ENCODE measurements at regions not wholly inside any gene's neighbourhood (a gene's known extent, or its start where the extent isn't known, plus 50 kb on each side); places are given as distances from the start of the nearest gene placed in this dataset.
"Not testable (repeated sequence)": the region's sequence is repeated elsewhere in the genome, so short reads cannot be mapped to it uniquely, and the experiment has no call there.

DNA sequence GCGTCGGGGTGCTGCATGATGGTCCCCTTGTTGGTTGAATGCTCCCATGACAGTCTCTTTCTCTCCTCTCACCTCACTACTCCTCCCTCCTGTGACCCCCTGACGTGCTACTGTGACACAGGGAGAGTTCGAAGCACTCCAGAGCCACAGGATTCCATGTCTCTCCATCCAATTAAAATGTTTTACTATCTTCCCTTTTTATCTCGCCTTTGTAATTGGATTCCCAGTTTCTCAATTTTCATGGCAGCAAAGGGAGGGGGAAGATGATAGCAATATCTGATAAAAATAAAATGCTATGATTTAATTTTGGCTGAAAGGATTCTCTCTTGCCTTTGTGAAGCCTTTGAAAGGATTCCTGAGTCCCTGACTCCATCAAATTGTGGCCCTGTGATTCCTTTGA is 271.9 kb upstream of the SLC14A2 start:
- DNase-seq (ENCODE audit: low read depth), result no peak
- TF ChIP-seq MYC (IDR thresholded peaks at IDR 0.05; ENCODE audit: low read depth, low read length), result no peak
- H3K4me3 ChIP-seq (ENCODE audit: low read depth, low read length), result no peak overlapping the region

DNA sequence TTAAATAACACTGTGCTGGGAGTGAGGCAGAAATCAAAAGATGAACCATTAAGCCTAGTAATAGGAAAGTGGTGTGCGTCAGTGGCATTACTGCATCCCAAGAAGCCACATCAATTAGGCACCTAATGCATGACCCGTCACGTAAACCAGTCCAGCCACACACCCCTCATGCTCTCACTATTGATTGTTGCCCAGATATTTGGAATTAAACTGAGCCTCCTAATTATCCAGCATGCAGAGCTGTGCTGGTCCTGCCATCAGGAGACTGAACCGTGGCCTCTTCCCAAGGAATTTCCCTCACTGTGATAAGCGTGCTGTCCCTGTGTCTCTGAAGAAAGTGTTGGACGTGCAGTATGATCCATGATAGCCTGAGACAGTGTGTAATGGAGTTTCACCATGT is 270.6 kb upstream of the SLC14A2 start:
- DNase-seq (ENCODE audit: low read depth), result not testable (repeated sequence)

DNA sequence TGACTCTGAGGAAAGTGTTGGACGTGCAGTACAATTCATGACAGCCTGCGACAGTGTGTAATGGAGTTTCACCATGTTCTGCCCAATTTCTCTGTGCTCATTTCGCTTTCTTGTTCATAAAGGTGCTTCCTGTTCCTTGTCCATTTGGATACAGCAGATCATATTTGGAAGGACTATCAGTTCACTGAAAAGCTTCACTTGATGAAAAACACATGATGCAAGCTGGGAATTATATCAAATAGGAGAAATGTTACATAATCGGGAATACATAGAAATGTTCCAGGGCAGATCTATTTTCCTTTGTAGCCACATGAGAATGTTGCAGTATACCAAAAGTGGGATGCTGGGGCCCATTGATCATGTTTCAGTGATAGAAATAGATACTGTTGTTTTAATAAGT is 266.3 kb upstream of the SLC14A2 start:
- DNase-seq (ENCODE audit: low read depth), result no peak
- no peak for TF ChIP-seq MYC (IDR thresholded peaks at IDR 0.05; ENCODE audit: low read depth, low read length)
- TF ChIP-seq, protein P1, sequence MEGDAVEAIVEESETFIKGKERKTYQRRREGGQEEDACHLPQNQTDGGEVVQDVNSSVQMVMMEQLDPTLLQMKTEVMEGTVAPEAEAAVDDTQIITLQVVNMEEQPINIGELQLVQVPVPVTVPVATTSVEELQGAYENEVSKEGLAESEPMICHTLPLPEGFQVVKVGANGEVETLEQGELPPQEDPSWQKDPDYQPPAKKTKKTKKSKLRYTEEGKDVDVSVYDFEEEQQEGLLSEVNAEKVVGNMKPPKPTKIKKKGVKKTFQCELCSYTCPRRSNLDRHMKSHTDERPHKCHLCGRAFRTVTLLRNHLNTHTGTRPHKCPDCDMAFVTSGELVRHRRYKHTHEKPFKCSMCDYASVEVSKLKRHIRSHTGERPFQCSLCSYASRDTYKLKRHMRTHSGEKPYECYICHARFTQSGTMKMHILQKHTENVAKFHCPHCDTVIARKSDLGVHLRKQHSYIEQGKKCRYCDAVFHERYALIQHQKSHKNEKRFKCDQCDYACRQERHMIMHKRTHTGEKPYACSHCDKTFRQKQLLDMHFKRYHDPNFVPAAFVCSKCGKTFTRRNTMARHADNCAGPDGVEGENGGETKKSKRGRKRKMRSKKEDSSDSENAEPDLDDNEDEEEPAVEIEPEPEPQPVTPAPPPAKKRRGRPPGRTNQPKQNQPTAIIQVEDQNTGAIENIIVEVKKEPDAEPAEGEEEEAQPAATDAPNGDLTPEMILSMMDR (IDR thresholded peaks at IDR 0.05; ENCODE audit: low read depth, low read length), result no peak
- TF ChIP-seq POLR2A (IDR thresholded peaks at IDR 0.05; ENCODE audit: extremely low read depth, insufficient read length), result no peak
- TF ChIP-seq, protein P2, sequence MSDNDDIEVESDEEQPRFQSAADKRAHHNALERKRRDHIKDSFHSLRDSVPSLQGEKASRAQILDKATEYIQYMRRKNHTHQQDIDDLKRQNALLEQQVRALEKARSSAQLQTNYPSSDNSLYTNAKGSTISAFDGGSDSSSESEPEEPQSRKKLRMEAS (IDR thresholded peaks at IDR 0.05; ENCODE audit: low read depth, low read length), result no peak
- no peak overlapping the region for H3K4me3 ChIP-seq (ENCODE audit: low read depth, low read length)

More for the DNA sequence above, 270.6 kb upstream of the SLC14A2 start:
- not testable (repeated sequence) for H3K4me3 ChIP-seq (ENCODE audit: low read depth, low read length)

DNA sequence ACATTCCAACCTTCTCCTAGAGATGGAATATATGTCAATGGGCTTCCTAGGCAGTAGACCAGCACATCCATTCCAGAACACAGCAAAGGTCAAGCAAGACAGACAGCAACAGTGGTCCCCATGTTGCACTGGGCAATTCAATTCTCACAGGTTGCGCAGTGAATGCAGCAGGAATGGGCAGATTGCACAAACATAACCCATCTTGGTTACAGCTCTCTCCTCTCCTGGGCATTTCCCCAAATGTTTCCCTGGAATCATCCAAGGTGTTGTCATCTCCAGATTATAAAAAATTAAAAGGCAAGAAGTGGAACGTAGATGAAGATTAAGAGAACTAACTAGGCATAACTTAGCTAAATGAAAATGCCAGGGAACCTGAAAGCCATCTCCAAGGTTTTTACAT is 265.8 kb upstream of the SLC14A2 start:
- no peak for DNase-seq (ENCODE audit: low read depth)
- TF ChIP-seq POLR2A (IDR thresholded peaks at IDR 0.05; ENCODE audit: extremely low read depth, insufficient read length), result no peak
- TF ChIP-seq, protein P1 (IDR thresholded peaks at IDR 0.05; ENCODE audit: low read depth, low read length), result no peak
- TF ChIP-seq, protein P2 (IDR thresholded peaks at IDR 0.05; ENCODE audit: low read depth, low read length), result no peak
- no peak for TF ChIP-seq MYC (IDR thresholded peaks at IDR 0.05; ENCODE audit: low read depth, low read length)
- no peak overlapping the region for H3K4me3 ChIP-seq (ENCODE audit: low read depth, low read length)

DNA sequence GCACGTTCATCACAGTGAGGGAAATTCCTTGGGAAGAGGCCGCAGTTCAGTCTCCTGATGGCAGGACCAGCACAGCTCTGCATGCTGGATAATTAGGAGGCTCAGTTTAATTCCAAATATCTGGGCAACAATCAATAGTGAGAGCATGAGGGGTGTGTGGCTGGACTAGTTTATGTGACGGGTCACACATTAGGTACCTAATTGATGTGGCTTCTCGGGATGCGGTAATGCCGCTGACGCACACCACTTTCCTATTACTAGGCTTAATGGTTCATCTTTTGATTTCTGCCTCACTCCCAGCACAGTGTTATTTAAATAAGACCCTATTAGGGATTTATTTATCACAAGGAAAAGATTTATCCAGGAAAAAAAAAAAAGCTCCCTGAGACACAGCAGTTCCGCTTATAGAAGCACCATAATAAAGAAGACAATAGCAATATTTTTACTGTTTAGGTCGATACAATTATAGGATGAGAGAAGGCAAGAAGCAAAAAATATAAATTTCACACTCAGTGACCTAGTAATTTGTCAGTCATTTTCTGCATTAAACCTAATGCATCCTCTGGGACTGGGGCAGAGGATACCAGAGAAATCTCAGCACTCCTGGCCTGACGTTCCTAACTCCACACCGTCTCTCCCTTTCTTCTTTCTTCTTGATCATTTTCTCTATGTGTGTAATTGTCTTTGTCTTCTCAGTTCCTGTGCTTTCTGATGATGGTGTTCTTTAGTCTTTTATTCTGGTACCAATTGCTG is 264.7 kb upstream of the SLC14A2 start:
- no peak for DNase-seq (ENCODE audit: low read depth)
- TF ChIP-seq, protein P1 (IDR thresholded peaks at IDR 0.05; ENCODE audit: low read depth, low read length), result no peak
- TF ChIP-seq MYC (IDR thresholded peaks at IDR 0.05; ENCODE audit: low read depth, low read length), result no peak
- TF ChIP-seq POLR2A (IDR thresholded peaks at IDR 0.05; ENCODE audit: extremely low read depth, insufficient read length), result no peak
- TF ChIP-seq, protein P2 (IDR thresholded peaks at IDR 0.05; ENCODE audit: low read depth, low read length), result no peak

DNA sequence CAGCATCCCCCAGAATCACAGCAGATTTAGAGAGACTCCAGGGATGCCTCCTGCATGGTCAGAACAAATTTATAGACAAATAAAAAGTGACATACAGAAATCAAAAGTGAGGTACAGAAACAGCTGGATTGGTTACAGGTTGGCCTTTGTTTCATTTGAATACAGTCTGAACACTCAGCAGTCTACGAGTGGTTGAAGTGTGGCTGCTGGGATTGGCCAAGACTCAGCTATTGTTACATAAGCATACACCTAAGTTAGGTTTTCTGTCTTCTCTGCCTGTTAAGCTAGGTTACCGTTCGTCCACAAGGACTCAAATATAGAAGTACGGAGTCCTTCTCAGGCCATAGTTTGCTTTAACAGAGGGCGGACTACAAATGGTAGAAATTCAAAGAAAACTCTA is 262.4 kb upstream of the SLC14A2 start:
- H3K4me3 ChIP-seq (ENCODE audit: low read depth, low read length), result no peak overlapping the region
- TF ChIP-seq, protein P1 (IDR thresholded peaks at IDR 0.05; ENCODE audit: low read depth, low read length), result no peak
- TF ChIP-seq, protein P2 (IDR thresholded peaks at IDR 0.05; ENCODE audit: low read depth, low read length), result no peak
- TF ChIP-seq MYC (IDR thresholded peaks at IDR 0.05; ENCODE audit: low read depth, low read length), result no peak
- TF ChIP-seq POLR2A (IDR thresholded peaks at IDR 0.05; ENCODE audit: extremely low read depth, insufficient read length), result no peak
- DNase-seq (ENCODE audit: low read depth), result no peak

More for the DNA sequence above, 264.7 kb upstream of the SLC14A2 start:
- H3K4me3 ChIP-seq (ENCODE audit: low read depth, low read length), result no peak overlapping the region

DNA sequence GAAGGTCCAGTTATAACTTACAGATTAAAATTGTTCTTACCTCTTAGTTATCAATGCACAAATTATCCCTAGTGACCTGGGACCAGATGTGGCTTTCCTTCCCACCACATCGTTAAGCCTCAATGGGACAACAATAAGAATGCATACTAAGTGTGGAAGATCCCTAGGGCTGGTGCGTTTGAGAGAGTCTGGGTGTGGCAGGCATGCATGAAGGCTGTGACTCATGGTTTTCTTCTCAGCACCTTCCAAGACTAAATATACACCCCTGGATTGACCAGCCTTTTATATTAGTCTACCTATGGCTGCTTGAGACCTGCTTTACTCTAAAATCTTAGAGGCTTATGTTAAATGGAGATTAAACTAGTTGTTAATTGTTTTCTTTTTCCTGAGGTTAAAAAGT is 261.7 kb upstream of the SLC14A2 start:
- TF ChIP-seq, protein P1 (IDR thresholded peaks at IDR 0.05; ENCODE audit: low read depth, low read length), result no peak
- TF ChIP-seq, protein P2 (IDR thresholded peaks at IDR 0.05; ENCODE audit: low read depth, low read length), result no peak
- no peak for TF ChIP-seq POLR2A (IDR thresholded peaks at IDR 0.05; ENCODE audit: extremely low read depth, insufficient read length)
- TF ChIP-seq MYC (IDR thresholded peaks at IDR 0.05; ENCODE audit: low read depth, low read length), result no peak
- H3K4me3 ChIP-seq (ENCODE audit: low read depth, low read length), result no peak overlapping the region
- no peak for DNase-seq (ENCODE audit: low read depth)
